ENCODE measurements at regions not wholly inside any gene's neighbourhood (a gene's known extent, or its start where the extent isn't known, plus 50 kb on each side); places are given as distances from the start of the nearest gene placed in this dataset.

GRCh38 chr2:12813166-12813565 is 96.4 kb downstream of the TRIB2 start:
- Mint-ChIP-seq H3K36me3 (ENCODE audit: low read depth, unreplicated experiment) (no peaks in the 10 kb centered on the region), H3K27ac (ENCODE audit: unreplicated experiment) (no peak overlapping the region), H3K4me1 (ENCODE audit: unreplicated experiment) (peaks cover 7% of the 10 kb centered on the region), H3K4me3 (ENCODE audit: unreplicated experiment) (no peak overlapping the region), H3K9me3 (ENCODE audit: unreplicated experiment) (no peaks in the 10 kb centered on the region), H3K27me3 (ENCODE audit: unreplicated experiment) (no peaks in the 10 kb centered on the region)
- DNase-seq (ENCODE audit: low spot score), result no peak
- TF ChIP-seq, protein P1, sequence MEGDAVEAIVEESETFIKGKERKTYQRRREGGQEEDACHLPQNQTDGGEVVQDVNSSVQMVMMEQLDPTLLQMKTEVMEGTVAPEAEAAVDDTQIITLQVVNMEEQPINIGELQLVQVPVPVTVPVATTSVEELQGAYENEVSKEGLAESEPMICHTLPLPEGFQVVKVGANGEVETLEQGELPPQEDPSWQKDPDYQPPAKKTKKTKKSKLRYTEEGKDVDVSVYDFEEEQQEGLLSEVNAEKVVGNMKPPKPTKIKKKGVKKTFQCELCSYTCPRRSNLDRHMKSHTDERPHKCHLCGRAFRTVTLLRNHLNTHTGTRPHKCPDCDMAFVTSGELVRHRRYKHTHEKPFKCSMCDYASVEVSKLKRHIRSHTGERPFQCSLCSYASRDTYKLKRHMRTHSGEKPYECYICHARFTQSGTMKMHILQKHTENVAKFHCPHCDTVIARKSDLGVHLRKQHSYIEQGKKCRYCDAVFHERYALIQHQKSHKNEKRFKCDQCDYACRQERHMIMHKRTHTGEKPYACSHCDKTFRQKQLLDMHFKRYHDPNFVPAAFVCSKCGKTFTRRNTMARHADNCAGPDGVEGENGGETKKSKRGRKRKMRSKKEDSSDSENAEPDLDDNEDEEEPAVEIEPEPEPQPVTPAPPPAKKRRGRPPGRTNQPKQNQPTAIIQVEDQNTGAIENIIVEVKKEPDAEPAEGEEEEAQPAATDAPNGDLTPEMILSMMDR (IDR thresholded peaks at IDR 0.05; ENCODE audit: unreplicated experiment), result no peak

DNA sequence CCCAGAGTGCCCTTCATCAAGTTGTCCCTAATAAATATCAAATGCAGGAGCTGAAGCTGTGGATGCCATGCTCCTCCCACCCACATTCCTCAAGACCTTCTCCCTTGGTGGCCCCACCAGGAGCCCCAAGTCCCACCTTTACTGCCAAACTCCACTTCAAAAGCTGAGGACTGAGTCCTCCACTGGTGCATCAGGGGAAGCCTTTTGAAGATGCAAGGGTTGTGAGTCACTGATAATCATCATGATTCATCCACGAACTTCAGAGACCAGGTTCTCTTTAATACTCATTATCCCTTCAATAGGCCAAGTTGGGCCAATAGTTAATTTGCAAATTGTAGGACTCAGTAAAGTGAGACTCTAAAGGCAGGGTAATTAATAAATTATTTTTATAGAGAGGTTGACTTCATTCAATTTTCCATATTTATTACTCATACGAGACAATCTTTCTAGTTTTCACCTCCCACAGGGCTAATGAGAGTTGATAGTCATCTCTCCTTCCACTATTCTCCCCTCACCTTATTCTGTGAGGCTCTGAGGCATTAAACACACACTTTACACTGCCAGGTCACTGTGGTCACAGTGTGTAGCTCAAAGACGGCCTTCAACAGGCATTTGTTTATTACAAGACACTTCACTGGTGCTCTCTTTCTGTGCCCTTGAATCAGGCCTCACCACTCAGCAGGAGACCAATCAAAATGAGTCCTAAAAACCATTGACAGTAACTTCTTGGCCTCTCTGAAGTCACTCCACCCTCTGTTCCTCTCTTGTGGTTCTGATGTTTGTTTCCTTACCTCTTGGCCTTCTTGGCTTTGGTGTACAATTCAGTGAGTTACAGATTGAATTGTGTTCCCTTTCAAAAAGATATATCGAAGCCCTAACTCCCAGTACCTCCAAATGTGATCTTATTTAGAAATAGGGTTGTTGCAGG is 99.9 kb downstream of the TRIB2 start:
- H3K27me3 Mint-ChIP-seq (ENCODE audit: unreplicated experiment), result no peaks in the 10 kb centered on the region
- peaks cover 5% of the 10 kb centered on the region for H3K4me1 Mint-ChIP-seq (ENCODE audit: unreplicated experiment)
- no peaks in the 10 kb centered on the region for H3K36me3 Mint-ChIP-seq (ENCODE audit: low read depth, unreplicated experiment)
- no peak overlapping the region for H3K4me3 Mint-ChIP-seq (ENCODE audit: unreplicated experiment)
- TF ChIP-seq, protein P1 (IDR thresholded peaks at IDR 0.05; ENCODE audit: unreplicated experiment), result no peak
- no peaks in the 10 kb centered on the region for H3K9me3 Mint-ChIP-seq (ENCODE audit: unreplicated experiment)
- no peak overlapping the region for H3K27ac Mint-ChIP-seq (ENCODE audit: unreplicated experiment)
- no peak for DNase-seq (ENCODE audit: low spot score)

DNA sequence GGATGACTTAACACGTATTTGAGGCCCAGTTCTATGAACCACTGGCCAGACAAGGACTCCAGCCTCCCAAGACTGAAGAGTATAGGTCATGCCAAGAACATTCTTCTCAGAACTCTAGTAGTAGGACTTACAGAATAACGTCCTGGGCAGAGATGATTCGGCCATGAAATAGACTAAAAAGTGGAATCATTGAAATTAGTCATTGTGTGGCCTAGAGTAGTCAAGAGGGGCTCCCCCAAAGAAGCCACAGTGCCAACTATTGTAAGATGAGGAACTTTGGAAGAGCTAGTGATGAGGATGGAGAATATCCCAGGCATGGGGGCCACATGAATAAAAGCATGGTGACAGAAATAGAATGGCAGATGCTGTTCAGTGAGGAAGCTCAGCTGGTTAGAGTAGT is 101.1 kb downstream of the TRIB2 start:
- TF ChIP-seq, protein P1 (IDR thresholded peaks at IDR 0.05; ENCODE audit: unreplicated experiment), result no peak
- Mint-ChIP-seq H3K27ac (ENCODE audit: unreplicated experiment) (no peak overlapping the region), H3K4me1 (ENCODE audit: unreplicated experiment) (peaks cover 5% of the 10 kb centered on the region), H3K9me3 (ENCODE audit: unreplicated experiment) (no peaks in the 10 kb centered on the region), H3K36me3 (ENCODE audit: low read depth, unreplicated experiment) (no peaks in the 10 kb centered on the region), H3K4me3 (ENCODE audit: unreplicated experiment) (no peak overlapping the region), H3K27me3 (ENCODE audit: unreplicated experiment) (no peaks in the 10 kb centered on the region)
- no peak for DNase-seq (ENCODE audit: low spot score)

- Mint-ChIP-seq H3K4me1 (ENCODE audit: unreplicated experiment) (peaks cover 5% of the 10 kb centered on the region), H3K27me3 (ENCODE audit: unreplicated experiment) (no peaks in the 10 kb centered on the region), H3K36me3 (ENCODE audit: low read depth, unreplicated experiment) (no peaks in the 10 kb centered on the region), H3K4me3 (ENCODE audit: unreplicated experiment) (no peak overlapping the region), H3K9me3 (ENCODE audit: unreplicated experiment) (no peaks in the 10 kb centered on the region), H3K27ac (ENCODE audit: unreplicated experiment) (no peak overlapping the region)
- TF ChIP-seq, protein P1 (IDR thresholded peaks at IDR 0.05; ENCODE audit: unreplicated experiment), result no peak
- DNase-seq (ENCODE audit: low spot score), result no peak
Measured at GRCh38 chr2:12818416-12819102, 101.8 kb downstream of the TRIB2 start.

GRCh38 chr2:12819103-12819475 is 102.4 kb downstream of the TRIB2 start:
- Mint-ChIP-seq H3K36me3 (ENCODE audit: low read depth, unreplicated experiment) (no peaks in the 10 kb centered on the region), H3K27me3 (ENCODE audit: unreplicated experiment) (no peaks in the 10 kb centered on the region), H3K4me1 (ENCODE audit: unreplicated experiment) (peaks cover 5% of the 10 kb centered on the region), H3K27ac (ENCODE audit: unreplicated experiment) (no peak overlapping the region), H3K9me3 (ENCODE audit: unreplicated experiment) (no peaks in the 10 kb centered on the region), H3K4me3 (ENCODE audit: unreplicated experiment) (no peak overlapping the region)
- DNase-seq (ENCODE audit: low spot score), result no peak
- TF ChIP-seq, protein P1 (IDR thresholded peaks at IDR 0.05; ENCODE audit: unreplicated experiment), result no peak
